Liver (tissue), 8 donors: ENCODE measurements at regions not wholly inside any gene's neighbourhood (a gene's known extent, or its start where the extent isn't known, plus 50 kb on each side); places are given as distances from the start of the nearest gene placed in this dataset.

Experiments used
- DNase-seq: peaks from one replicate; pipeline ENCODE4 v3.0.0-alpha.2; 2017; ENCODE audit warnings: low spot score
- H3K27ac ChIP-seq, 2 donors: one replicate each; pipeline ENCODE4 v1.7.0; 2013; ENCODE audit warnings: inconsistent platforms in 2 of 2, low read length in 2 of 2, control low read depth in 1 of 2, low read depth in 1 of 2, mild to moderate bottlenecking in 1 of 2
- H3K27me3 ChIP-seq, 4 donors: one replicate each; pipeline versions ENCODE4 v1.6.1 to v1.7.0; 2013; ENCODE audit warnings: low read length in 3 of 4, inconsistent platforms in 1 of 4, mild to moderate bottlenecking in 1 of 4, moderate library complexity in 1 of 4; ENCODE audit not compliant: control insufficient read depth in 4 of 4, insufficient read depth in 4 of 4
- H3K36me3 ChIP-seq, 4 donors: one replicate each; pipeline versions ENCODE4 v1.6.1 to v1.7.0; 2013; ENCODE audit warnings: low read length in 3 of 4, mild to moderate bottlenecking in 3 of 4, low read depth in 1 of 4, moderate library complexity in 1 of 4; ENCODE audit not compliant: control insufficient read depth in 4 of 4, insufficient read depth in 3 of 4
- H3K4me1 ChIP-seq, 4 donors: one replicate each; pipeline versions ENCODE4 v1.6.1 to v1.7.0; 2013; ENCODE audit warnings: low read length in 3 of 4, mild to moderate bottlenecking in 3 of 4, moderate library complexity in 1 of 4; ENCODE audit not compliant: control insufficient read depth in 4 of 4, insufficient read depth in 4 of 4
- H3K4me3 ChIP-seq, 3 donors: one replicate each; pipeline versions ENCODE4 v1.6.1 to v1.7.0; 2013; ENCODE audit warnings: low read length in 3 of 3, control low read depth in 1 of 3, low read depth in 1 of 3, mild to moderate bottlenecking in 1 of 3
- H3K9ac ChIP-seq, 2 donors: one replicate each; pipeline ENCODE4 v1.7.0; 2013; ENCODE audit warnings: low read length in 2 of 2, mild to moderate bottlenecking in 2 of 2, moderate library complexity in 2 of 2, control low read depth in 1 of 2, low read depth in 1 of 2
- H3K9me3 ChIP-seq, 4 donors: one replicate each; pipeline versions ENCODE4 v1.6.1 to v1.7.0; 2013; ENCODE audit warnings: low read length in 3 of 4; ENCODE audit not compliant: control insufficient read depth in 4 of 4
- ATF3 ChIP-seq: IDR thresholded peaks from 2 replicates; pipeline ENCODE4 v1.6.1; 2016; ENCODE audit warnings: antibody characterized with exemption
- CTCF ChIP-seq: fragments of 150-350 bp; IDR thresholded peaks from 2 replicates; pipeline ENCODE4 v1.5.1; 2017; ENCODE audit warnings: improper control_type of control experiment, low read depth, low read length; ENCODE audit not compliant: missing input control
- EGR1 ChIP-seq, 2 donors: IDR thresholded peaks; 2 replicates each; pipeline ENCODE4 v1.6.1; 2016 to 2018; ENCODE audit warnings: antibody characterized with exemption in 2 of 2, low read depth in 2 of 2
- FOXA1 ChIP-seq: IDR thresholded peaks from 2 replicates; pipeline ENCODE4 v1.6.1; 2016; ENCODE audit warnings: antibody characterized with exemption
- FOXA2 ChIP-seq: IDR thresholded peaks from 2 replicates; pipeline ENCODE4 v1.6.1; 2016; ENCODE audit warnings: antibody characterized with exemption
- GABPA ChIP-seq, 2 donors: IDR thresholded peaks in 1 of 2; conservative IDR thresholded peaks in 1 of 2; 2 replicates each; pipeline ENCODE4 v1.6.1; 2016; ENCODE audit warnings: antibody characterized with exemption in 2 of 2, mild to moderate bottlenecking in 1 of 2, moderate library complexity in 1 of 2
- HNF4A ChIP-seq, 2 donors: conservative IDR thresholded peaks; 2 replicates each; pipeline ENCODE4 v1.6.1; 2016; ENCODE audit warnings: antibody characterized with exemption in 2 of 2, mild to moderate bottlenecking in 2 of 2
- HNF4G ChIP-seq: IDR thresholded peaks from 2 replicates; pipeline ENCODE4 v1.6.1; 2016; ENCODE audit warnings: antibody characterized with exemption
- JUND ChIP-seq, 2 donors: IDR thresholded peaks; 2 replicates each; pipeline ENCODE4 v1.6.1; 2016; ENCODE audit warnings: antibody characterized with exemption in 2 of 2
- MAX ChIP-seq: IDR thresholded peaks from 2 replicates; pipeline ENCODE4 v1.6.1; 2016; ENCODE audit warnings: antibody characterized with exemption
- NR2F2 ChIP-seq: IDR thresholded peaks from 2 replicates; pipeline ENCODE4 v1.6.1; 2016; ENCODE audit warnings: antibody characterized with exemption
- RAD21 ChIP-seq, 2 donors: IDR thresholded peaks; 2 replicates each; pipeline ENCODE4 v1.6.1; 2016; ENCODE audit warnings: antibody characterized with exemption in 2 of 2, mild to moderate bottlenecking in 2 of 2
- REST ChIP-seq: IDR thresholded peaks from 2 replicates; pipeline ENCODE4 v1.6.1; 2016; ENCODE audit warnings: antibody characterized with exemption, mild to moderate bottlenecking
- RXRA ChIP-seq, 2 donors: IDR thresholded peaks; 2 replicates each; pipeline ENCODE4 v1.6.1; 2017 to 2018; ENCODE audit warnings: antibody characterized with exemption in 2 of 2, mild to moderate bottlenecking in 1 of 2
- SP1 ChIP-seq: IDR thresholded peaks from 2 replicates; pipeline ENCODE4 v1.6.1; 2018; ENCODE audit warnings: antibody characterized with exemption, mild to moderate bottlenecking
- TAF1 ChIP-seq: conservative IDR thresholded peaks from 2 replicates; pipeline ENCODE4 v1.6.1; 2016; ENCODE audit warnings: antibody characterized with exemption, mild to moderate bottlenecking
- YY1 ChIP-seq: IDR thresholded peaks from 2 replicates; pipeline ENCODE4 v1.6.1; 2016; ENCODE audit warnings: antibody characterized with exemption, mild to moderate bottlenecking
- ZBTB33 ChIP-seq: IDR thresholded peaks from 2 replicates; pipeline ENCODE4 v1.6.1; 2016; ENCODE audit warnings: antibody characterized with exemption
- WGBS: extraction: QIAGEN DNeasy Blood & Tissue Kit; methylation state at CpG from one replicate; pipeline ENCODE4 v1.1.7; 2013; 5-methylcytosine and 5-hydroxymethylcytosine counted together
- donor health status: healthy.
- donor health status: healthy.
- donor health status: healthy.
- donor health status: healthy.
- donor health status: healthy.

- TF ChIP-seq REST (no peak), EGR1 (IDR thresholded peaks at IDR 0.05; ENCODE audit: low read depth in 2 of 2) (no peak), FOXA2 (no peak), RAD21 (IDR thresholded peaks at IDR 0.05) (no peak), HNF4A (conservative IDR thresholded peaks at IDR 0.05) (no peak), ZBTB33 (no peak), RXRA (IDR thresholded peaks at IDR 0.05) (no peak)
Measured at GRCh38 chr1:172912765-172913260, 137.9 kb downstream of the TNFSF18 start (continued).

- no peak overlapping the region for H3K9ac ChIP-seq
- no peaks in the 10 kb centered on the region for H3K27me3 ChIP-seq
- H3K4me3 ChIP-seq = no peak overlapping the region
- TF ChIP-seq NR2F2 (no peak), ZBTB33 (no peak), REST (no peak), SP1 (no peak), ATF3 (no peak), FOXA2 (no peak), HNF4G (no peak), JUND (IDR thresholded peaks at IDR 0.05) (no peak), HNF4A (conservative IDR thresholded peaks at IDR 0.05) (no peak), FOXA1 (no peak), EGR1 (IDR thresholded peaks at IDR 0.05; ENCODE audit: low read depth in 2 of 2) (no peak), TAF1 (no peak), MAX (no peak), RAD21 (IDR thresholded peaks at IDR 0.05) (no peak), GABPA (IDR thresholded peaks at IDR 0.05 in 1 of 2, conservative IDR thresholded peaks at IDR 0.05 in 1 of 2) (no peak), CTCF (no peak), RXRA (IDR thresholded peaks at IDR 0.05) (no peak), YY1 (no peak)
- peaks cover 6 to 14% (median 11%) of the 10 kb centered on the region in 4 donors for H3K9me3 ChIP-seq
- no peak overlapping the region for H3K27ac ChIP-seq
- 45% methylated on average over 3 of the region's 3 CpGs for WGBS
- H3K4me1 ChIP-seq = no peaks in the 10 kb centered on the region
- no peaks in the 10 kb centered on the region for H3K36me3 ChIP-seq
- DNase-seq = no peak
Measured at GRCh38 chr1:172914501-172915144, 136.1 kb downstream of the TNFSF18 start.
